ENCODE measurements at regions not wholly inside any gene's neighbourhood (a gene's known extent, or its start where the extent isn't known, plus 50 kb on each side); places are given as distances from the start of the nearest gene placed in this dataset.
"Not testable (repeated sequence)": the region's sequence is repeated elsewhere in the genome, so short reads cannot be mapped to it uniquely, and the experiment has no call there.

DNA sequence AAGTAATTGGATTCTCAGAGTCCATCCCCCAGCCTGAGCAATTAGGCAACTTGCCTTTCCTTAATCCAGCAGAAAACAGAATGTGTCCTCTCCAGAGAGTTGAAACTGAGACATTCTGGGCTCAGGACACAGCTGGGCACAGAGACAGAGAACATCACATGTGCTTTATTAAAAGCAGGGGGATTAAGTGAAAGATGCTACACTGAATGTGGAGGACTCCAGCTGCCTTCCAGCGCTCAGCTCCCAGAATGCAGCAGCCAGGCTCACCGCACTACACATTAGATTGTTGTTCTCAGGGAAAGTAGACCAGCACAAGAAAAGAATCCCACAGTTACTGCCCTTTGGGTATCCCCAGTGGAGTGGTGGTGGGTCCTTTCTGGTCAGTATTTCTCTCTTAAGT is 141.6 kb upstream of the IL12B start:
- no peak overlapping the region for H3K27ac Mint-ChIP-seq
- no peak for DNase-seq (ENCODE audit: low spot score)
- H3K27me3 Mint-ChIP-seq (ENCODE audit: low read depth) = peaks cover 35% of the 10 kb centered on the region
- H3K36me3 Mint-ChIP-seq (ENCODE audit: low read depth) = no peaks in the 10 kb centered on the region
- peaks cover 8% of the 10 kb centered on the region for H3K4me1 Mint-ChIP-seq (ENCODE audit: low read depth)
- H3K4me3 Mint-ChIP-seq = no peak overlapping the region
- H3K9me3 Mint-ChIP-seq = peaks cover 29% of the 10 kb centered on the region

- peaks cover 33% of the 10 kb centered on the region for H3K9me3 Mint-ChIP-seq
- DNase-seq (ENCODE audit: low spot score) = no peak
- H3K36me3 Mint-ChIP-seq (ENCODE audit: low read depth) = no peaks in the 10 kb centered on the region
- no peak overlapping the region for H3K27ac Mint-ChIP-seq
- peaks cover 7% of the 10 kb centered on the region for H3K4me1 Mint-ChIP-seq (ENCODE audit: low read depth)
- H3K4me3 Mint-ChIP-seq = no peak overlapping the region
- peaks cover 26% of the 10 kb centered on the region for H3K27me3 Mint-ChIP-seq (ENCODE audit: low read depth)
Measured at GRCh38 chr5:159475026-159475425, 144.7 kb upstream of the IL12B start.

GRCh38 chr5:159478950-159479349 is 148.7 kb upstream of the IL12B start:
- H3K4me3 Mint-ChIP-seq = no peak overlapping the region
- H3K9me3 Mint-ChIP-seq = peaks cover 28% of the 10 kb centered on the region
- H3K36me3 Mint-ChIP-seq (ENCODE audit: low read depth) = no peaks in the 10 kb centered on the region
- no peak for DNase-seq (ENCODE audit: low spot score)
- H3K27me3 Mint-ChIP-seq (ENCODE audit: low read depth) = peaks cover 33% of the 10 kb centered on the region
- H3K27ac Mint-ChIP-seq = no peak overlapping the region
- H3K4me1 Mint-ChIP-seq (ENCODE audit: low read depth) = peaks cover 7% of the 10 kb centered on the region

DNA sequence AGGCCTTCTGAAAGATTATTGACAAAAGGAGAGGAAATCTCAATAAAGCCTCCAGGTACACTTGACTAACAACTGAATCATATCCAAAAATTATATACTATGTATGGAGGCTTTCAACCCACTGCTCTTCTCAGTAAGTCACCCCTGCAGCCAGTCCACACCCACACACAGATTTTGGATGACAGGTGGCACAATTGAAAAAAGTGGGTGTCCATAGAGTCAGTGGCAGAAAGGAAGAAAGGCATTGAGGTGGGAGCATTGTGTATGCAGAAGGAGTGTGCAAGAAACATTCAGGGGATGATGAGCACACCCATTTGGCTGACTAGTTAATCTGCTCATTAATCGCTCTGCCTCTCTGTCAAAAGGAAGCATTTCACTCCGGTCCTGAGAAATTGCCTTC is 150.6 kb upstream of the IL12B start:
- peaks cover 23% of the 10 kb centered on the region for H3K27me3 Mint-ChIP-seq (ENCODE audit: low read depth)
- H3K9me3 Mint-ChIP-seq = peaks cover 12% of the 10 kb centered on the region
- H3K36me3 Mint-ChIP-seq (ENCODE audit: low read depth) = no peaks in the 10 kb centered on the region
- H3K4me3 Mint-ChIP-seq = no peak overlapping the region
- H3K4me1 Mint-ChIP-seq (ENCODE audit: low read depth) = peaks cover 7% of the 10 kb centered on the region
- no peak overlapping the region for H3K27ac Mint-ChIP-seq
- no peak for DNase-seq (ENCODE audit: low spot score)

GRCh38 chr5:159481751-159482150 is 151.5 kb upstream of the IL12B start:
- H3K9me3 Mint-ChIP-seq = peaks cover 4% of the 10 kb centered on the region
- peaks cover 7% of the 10 kb centered on the region for H3K4me1 Mint-ChIP-seq (ENCODE audit: low read depth)
- no peak overlapping the region for H3K27ac Mint-ChIP-seq
- peaks cover 21% of the 10 kb centered on the region for H3K27me3 Mint-ChIP-seq (ENCODE audit: low read depth)
- no peak overlapping the region for H3K4me3 Mint-ChIP-seq
- H3K36me3 Mint-ChIP-seq (ENCODE audit: low read depth) = no peaks in the 10 kb centered on the region
- no peak for DNase-seq (ENCODE audit: low spot score)

GRCh38 chr5:159486836-159487235 is 156.5 kb upstream of the IL12B start:
- Mint-ChIP-seq H3K4me1 (ENCODE audit: low read depth) (no peaks in the 10 kb centered on the region), H3K27me3 (ENCODE audit: low read depth) (peaks cover 12% of the 10 kb centered on the region), H3K36me3 (ENCODE audit: low read depth) (no peaks in the 10 kb centered on the region), H3K4me3 (no peak overlapping the region), H3K27ac (no peak overlapping the region), H3K9me3 (no peaks in the 10 kb centered on the region)
- no peak for DNase-seq (ENCODE audit: low spot score)

GRCh38 chr5:159488516-159488915 is 158.2 kb upstream of the IL12B start:
- Mint-ChIP-seq H3K27ac (no peak overlapping the region), H3K4me1 (ENCODE audit: low read depth) (no peaks in the 10 kb centered on the region), H3K36me3 (ENCODE audit: low read depth) (no peaks in the 10 kb centered on the region), H3K27me3 (ENCODE audit: low read depth) (peaks cover 5% of the 10 kb centered on the region), H3K9me3 (no peaks in the 10 kb centered on the region), H3K4me3 (no peak overlapping the region)
- DNase-seq (ENCODE audit: low spot score) = no peak

GRCh38 chr5:159489779-159490178 is 159.5 kb upstream of the IL12B start:
- no peaks in the 10 kb centered on the region for H3K9me3 Mint-ChIP-seq
- H3K27me3 Mint-ChIP-seq (ENCODE audit: low read depth) = peaks cover 9% of the 10 kb centered on the region
- no peak overlapping the region for H3K4me3 Mint-ChIP-seq
- no peak overlapping the region for H3K27ac Mint-ChIP-seq
- no peak for DNase-seq (ENCODE audit: low spot score)
- no peaks in the 10 kb centered on the region for H3K4me1 Mint-ChIP-seq (ENCODE audit: low read depth)
- H3K36me3 Mint-ChIP-seq (ENCODE audit: low read depth) = no peaks in the 10 kb centered on the region

DNA sequence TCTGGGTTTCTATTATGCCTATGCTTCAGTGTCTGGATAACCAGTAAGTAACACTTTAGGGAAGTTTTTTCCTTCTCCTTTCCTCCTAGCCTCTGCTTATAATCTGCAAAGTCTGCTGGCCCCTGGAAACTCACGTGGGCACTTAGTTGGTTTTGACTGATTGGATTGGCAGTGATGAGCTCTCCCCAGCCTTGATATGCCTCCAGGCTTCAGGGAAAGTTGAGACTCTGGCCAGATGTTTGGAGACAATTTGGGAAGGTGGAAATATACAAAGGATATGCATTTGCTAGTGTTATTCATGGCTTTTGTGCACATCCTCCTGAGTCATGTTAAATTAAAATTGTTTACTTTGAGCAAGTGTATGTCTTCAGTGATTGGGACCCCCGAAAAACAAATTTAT is 160.2 kb upstream of the IL12B start:
- Mint-ChIP-seq H3K27me3 (ENCODE audit: low read depth) (peaks cover 13% of the 10 kb centered on the region), H3K36me3 (ENCODE audit: low read depth) (no peaks in the 10 kb centered on the region), H3K4me1 (ENCODE audit: low read depth) (no peaks in the 10 kb centered on the region), H3K4me3 (no peak overlapping the region), H3K9me3 (no peaks in the 10 kb centered on the region), H3K27ac (no peak overlapping the region)
- DNase-seq (ENCODE audit: low spot score) = no peak

GRCh38 chr5:159493696-159494095 is 163.4 kb upstream of the IL12B start:
- DNase-seq (ENCODE audit: low spot score) = no peak
- Mint-ChIP-seq H3K4me3 (no peak overlapping the region), H3K36me3 (ENCODE audit: low read depth) (no peaks in the 10 kb centered on the region), H3K4me1 (ENCODE audit: low read depth) (no peaks in the 10 kb centered on the region), H3K9me3 (no peaks in the 10 kb centered on the region), H3K27ac (no peak overlapping the region), H3K27me3 (ENCODE audit: low read depth) (peaks cover 11% of the 10 kb centered on the region)

GRCh38 chr5:159496773-159497172 is 166.5 kb upstream of the IL12B start:
- no peak for DNase-seq (ENCODE audit: low spot score)
- Mint-ChIP-seq H3K27me3 (ENCODE audit: low read depth) (peaks cover 9% of the 10 kb centered on the region), H3K36me3 (ENCODE audit: low read depth) (no peaks in the 10 kb centered on the region), H3K4me3 (no peak overlapping the region), H3K27ac (no peak overlapping the region), H3K4me1 (ENCODE audit: low read depth) (no peaks in the 10 kb centered on the region), H3K9me3 (no peaks in the 10 kb centered on the region)

GRCh38 chr5:159497221-159497620 is 166.9 kb upstream of the IL12B start:
- Mint-ChIP-seq H3K36me3 (ENCODE audit: low read depth) (no peaks in the 10 kb centered on the region), H3K27ac (no peak overlapping the region), H3K4me3 (no peak overlapping the region), H3K9me3 (no peaks in the 10 kb centered on the region), H3K4me1 (ENCODE audit: low read depth) (no peaks in the 10 kb centered on the region), H3K27me3 (ENCODE audit: low read depth) (peaks cover 9% of the 10 kb centered on the region)
- no peak for DNase-seq (ENCODE audit: low spot score)

GRCh38 chr5:159498630-159499029 is 168.3 kb upstream of the IL12B start:
- Mint-ChIP-seq H3K4me3 (no peak overlapping the region), H3K27ac (no peak overlapping the region)

GRCh38 chr5:159502116-159502515 is 171.8 kb upstream of the IL12B start:
- not testable (repeated sequence) for H3K9me3 Mint-ChIP-seq; H3K4me3 Mint-ChIP-seq; H3K36me3 Mint-ChIP-seq (ENCODE audit: low read depth); H3K4me1 Mint-ChIP-seq (ENCODE audit: low read depth); DNase-seq (ENCODE audit: low spot score); H3K27ac Mint-ChIP-seq
- H3K27me3 Mint-ChIP-seq (ENCODE audit: low read depth) = peaks cover 11% of the 10 kb centered on the region

More at GRCh38 chr5:159498630-159499029, 168.3 kb upstream of the IL12B start:
- Mint-ChIP-seq H3K36me3 (ENCODE audit: low read depth) (no peaks in the 10 kb centered on the region), H3K9me3 (no peaks in the 10 kb centered on the region), H3K27me3 (ENCODE audit: low read depth) (peaks cover 9% of the 10 kb centered on the region), H3K4me1 (ENCODE audit: low read depth) (no peaks in the 10 kb centered on the region)
- DNase-seq (ENCODE audit: low spot score) = no peak

GRCh38 chr5:159503236-159503635 is 172.9 kb upstream of the IL12B start:
- no peak for DNase-seq (ENCODE audit: low spot score)
- peaks cover 14% of the 10 kb centered on the region for H3K27me3 Mint-ChIP-seq (ENCODE audit: low read depth)
- H3K27ac Mint-ChIP-seq = no peak overlapping the region
- H3K36me3 Mint-ChIP-seq (ENCODE audit: low read depth) = no peaks in the 10 kb centered on the region
- no peaks in the 10 kb centered on the region for H3K9me3 Mint-ChIP-seq
- no peaks in the 10 kb centered on the region for H3K4me1 Mint-ChIP-seq (ENCODE audit: low read depth)
- no peak overlapping the region for H3K4me3 Mint-ChIP-seq
